A673 (cell line): ENCODE measurements at regions not wholly inside any gene's neighbourhood (a gene's known extent, or its start where the extent isn't known, plus 50 kb on each side); places are given as distances from the start of the nearest gene placed in this dataset.

Experiments used
- CTCF ChIP-seq: fragments of 300-800, 200-600 bp; sonication (generic); conservative IDR thresholded peaks from 2 replicates; pipeline ENCODE4 v1.5.1; 2017; ENCODE audit warnings: low read depth, mild to moderate bottlenecking, antibody characterized with exemption, low read length, moderate library complexity, mixed read lengths
- EZH2 ChIP-seq: fragments of 200-600 bp; sonication (generic); IDR thresholded peaks from 2 replicates; pipeline ENCODE4 v1.6.1; 2017; ENCODE audit warnings: borderline replicate concordance, low read depth, mild to moderate bottlenecking, mixed read lengths, antibody characterized with exemption, low read length; ENCODE audit not compliant: poor library complexity, severe bottlenecking

- no peak for TF ChIP-seq CTCF
- no peak for TF ChIP-seq EZH2
Measured at GRCh38 chr15:24269166-24269571, 406.4 kb upstream of the NPAP1 start.
